Natural killer cell (primary cell): ENCODE measurements at regions not wholly inside any gene's neighbourhood (a gene's known extent, or its start where the extent isn't known, plus 50 kb on each side); places are given as distances from the start of the nearest gene placed in this dataset.

Experiments used
- ATAC-seq, 3 donors: fragments of 150-1000 bp in 2 of 3; fragments of 200-7000 bp in 1 of 3; cut with Tn5 transposase; 1 replicate in 1 of 3; 2 replicates in 2 of 3; pipeline ENCODE4 v1.10.0; 2021; ENCODE audit warnings: mild to moderate bottlenecking in 2 of 3, moderate library complexity in 2 of 3
- DNase-seq, 2 donors: peaks; one replicate each; pipeline versions ENCODE4 v3.0.0 to v3.0.0-alpha.2; 2013 to 2021; ENCODE audit warnings: mixed read lengths in 1 of 2
- H3K27ac ChIP-seq: one replicate; pipeline ENCODE4 v1.5.1; 2013; ENCODE audit warnings: mild to moderate bottlenecking, low read length
- H3K27me3 ChIP-seq: one replicate; pipeline ENCODE4 v1.6.1; 2013; ENCODE audit warnings: low read length; ENCODE audit not compliant: control insufficient read depth, insufficient read depth
- H3K36me3 ChIP-seq: one replicate; pipeline ENCODE4 v1.6.1; 2013; ENCODE audit warnings: low read length; ENCODE audit not compliant: control insufficient read depth, insufficient read depth
- H3K4me1 ChIP-seq: one replicate; pipeline ENCODE4 v1.6.1; 2013; ENCODE audit warnings: low read length; ENCODE audit not compliant: control insufficient read depth, insufficient read depth
- H3K4me3 ChIP-seq: one replicate; pipeline ENCODE4 v1.5.1; 2013; ENCODE audit warnings: low read length
- H3K9me3 ChIP-seq: one replicate; pipeline ENCODE4 v1.6.1; 2013; ENCODE audit warnings: low read length; ENCODE audit not compliant: control insufficient read depth, insufficient read depth
- H3K27ac Mint-ChIP-seq, 2 donors: one replicate each; pipeline ENCODE4 v1.8.0; 2022; ENCODE audit warnings: mild to moderate bottlenecking in 2 of 2, mixed read lengths in 2 of 2, moderate library complexity in 1 of 2
- H3K27me3 Mint-ChIP-seq, 2 donors: one replicate each; pipeline ENCODE4 v1.8.0; 2022; ENCODE audit warnings: low read depth in 2 of 2, mixed read lengths in 2 of 2
- H3K36me3 Mint-ChIP-seq: one replicate; pipeline ENCODE4 v1.8.0; 2022; ENCODE audit warnings: mixed read lengths
- H3K4me1 Mint-ChIP-seq, 2 donors: one replicate each; pipeline ENCODE4 v1.8.0; 2022; ENCODE audit warnings: mixed read lengths in 2 of 2
- H3K4me3 Mint-ChIP-seq: one replicate; pipeline ENCODE4 v1.8.0; 2022; ENCODE audit warnings: mild to moderate bottlenecking, moderate library complexity, mixed read lengths
- H3K9me3 Mint-ChIP-seq, 2 donors: one replicate each; pipeline ENCODE4 v1.8.0; 2022; ENCODE audit warnings: mixed read lengths in 2 of 2
- CTCF ChIP-seq: fragments of 200-600 bp; IDR thresholded peaks from one replicate; pipeline ENCODE4 v1.8.0; 2022; ENCODE audit warnings: antibody characterized with exemption
- WGBS: methylation state at CpG from one replicate; pipeline ENCODE4 v1.1.7; 2013; ENCODE audit warnings: missing lambda C conversion rate; ENCODE audit not compliant: insufficient coverage; 5-methylcytosine and 5-hydroxymethylcytosine counted together
- intact Hi-C: fragments of 100-400 bp; cut with micrococcal nuclease; formaldehyde crosslinking; loops from one replicate; pipeline ENCODE4 v1.14.2; 2022

- H3K4me3 Mint-ChIP-seq: no peak overlapping the region
- H3K27ac Mint-ChIP-seq: no peak overlapping the region
- intact Hi-C loops: no loop called here
Observed at GRCh38 chr2:8374782-8375181, 307.1 kb upstream of the ID2 start.

GRCh38 chr2:8376603-8377410, 305.0 kb upstream of the ID2 start:
- H3K9me3 Mint-ChIP-seq: no peaks in the 10 kb centered on the region
- no peak overlapping the region for H3K4me3 ChIP-seq
- peak; percentile 53 to 70 (median 68) for ATAC-seq
- H3K9me3 ChIP-seq: no peaks in the 10 kb centered on the region
- peak overlapping the region; percentile 78 to 84 for H3K27ac Mint-ChIP-seq
- WGBS: 28% methylated on average over 11 of the region's 11 CpGs
- no peaks in the 10 kb centered on the region for H3K27me3 Mint-ChIP-seq
- peak overlapping the region; percentile 57 for H3K4me3 Mint-ChIP-seq
- peaks cover 40% of the 10 kb centered on the region for H3K4me1 ChIP-seq
- peak overlapping the region; percentile 44 for H3K27ac ChIP-seq
- peaks cover 43 to 50% of the 10 kb centered on the region in 2 donors for H3K4me1 Mint-ChIP-seq
- H3K36me3 Mint-ChIP-seq: no peaks in the 10 kb centered on the region
- peak in 1 of 2 donors; percentile 17 for DNase-seq
- no peak for TF ChIP-seq CTCF
- H3K36me3 ChIP-seq: no peaks in the 10 kb centered on the region
- H3K27me3 ChIP-seq: no peaks in the 10 kb centered on the region
- intact Hi-C loops: no loop called here

More at GRCh38 chr2:8374782-8375181, 307.1 kb upstream of the ID2 start:
- Histone ChIP-seq H3K36me3 (no peaks in the 10 kb centered on the region), H3K9me3 (no peaks in the 10 kb centered on the region), H3K27me3 (no peaks in the 10 kb centered on the region), H3K27ac (no peak overlapping the region), H3K4me3 (no peak overlapping the region), H3K4me1 (peaks cover 39% of the 10 kb centered on the region)
- H3K27me3 Mint-ChIP-seq: no peaks in the 10 kb centered on the region
- no peaks in the 10 kb centered on the region for H3K36me3 Mint-ChIP-seq
- no peak for TF ChIP-seq CTCF
- no peaks in the 10 kb centered on the region for H3K9me3 Mint-ChIP-seq
- H3K4me1 Mint-ChIP-seq: peaks cover 39 to 54% of the 10 kb centered on the region in 2 donors
- 99% methylated on average over 8 of the region's 9 CpGs for WGBS
- DNase-seq (no peak), ATAC-seq (no peak)

GRCh38 chr2:8378016-8378810, 303.6 kb upstream of the ID2 start:
- Mint-ChIP-seq H3K36me3 (no peaks in the 10 kb centered on the region), H3K9me3 (no peaks in the 10 kb centered on the region)
- intact Hi-C loops: no loop called here

More at GRCh38 chr2:8378016-8378810, 303.6 kb upstream of the ID2 start:
- no peaks in the 10 kb centered on the region for H3K9me3 ChIP-seq
- DNase-seq: peak in 1 of 2 donors; percentile 15
- H3K27ac ChIP-seq: no peak overlapping the region
- H3K4me1 ChIP-seq: peaks cover 40% of the 10 kb centered on the region
- TF ChIP-seq CTCF: no peak
- Mint-ChIP-seq H3K4me3 (peak overlapping the region; percentile 45), H3K27me3 (no peaks in the 10 kb centered on the region), H3K4me1 (peaks cover 43 to 53% of the 10 kb centered on the region in 2 donors), H3K27ac (peak overlapping the region; percentile 81 to 84)
- peaks cover 2% of the 10 kb centered on the region for H3K36me3 ChIP-seq
- whole genome bisulfite sequencing: 78% methylated on average over 7 of the region's 9 CpGs
- ATAC-seq: no peak
- H3K27me3 ChIP-seq: no peaks in the 10 kb centered on the region
- no peak overlapping the region for H3K4me3 ChIP-seq
